ENCODE measurements at regions not wholly inside any gene's neighbourhood (a gene's known extent, or its start where the extent isn't known, plus 50 kb on each side); places are given as distances from the start of the nearest gene placed in this dataset.

- Histone ChIP-seq H3K4me3 (ENCODE audit: low read depth, low read length) (no peak overlapping the region), H3K4me1 (ENCODE audit: control insufficient read depth, insufficient read depth, low read length, poor library complexity, severe bottlenecking) (peaks cover 21% of the 10 kb centered on the region), H3K27ac (ENCODE audit: insufficient read depth, low read length, poor library complexity, severe bottlenecking) (peak overlapping the region; percentile 14), H3K27me3 (ENCODE audit: control insufficient read depth, insufficient read depth, low read length) (no peaks in the 10 kb centered on the region), H3K9me3 (ENCODE audit: control insufficient read depth in 2 of 2, low read length in 2 of 2) (no peaks in the 10 kb centered on the region), H3K36me3 (ENCODE audit: control insufficient read depth, insufficient read depth, low read length) (no peaks in the 10 kb centered on the region)
- Mint-ChIP-seq H3K9me3 (no peaks in the 10 kb centered on the region), H3K4me3 (peak overlapping the region in 3 of 4 donors; percentile 41 to 81 (median 49)), H3K27me3 (peaks cover 19% of the 10 kb centered on the region), H3K4me1 (peaks cover 0 to 29% (median 21%) of the 10 kb centered on the region in 4 donors), H3K36me3 (no peaks in the 10 kb centered on the region), H3K27ac (peak overlapping the region in 2 of 3 donors; percentile 22 to 45)
- ATAC-seq (ENCODE audit: low read depth in 2 of 2) (peak in 1 of 2 donors; percentile 11), DNase-seq (peak in 1 of 3 donors; percentile 24)
Measured at GRCh38 chr9:88312517-88313103, 75.6 kb upstream of the SPIN1 start.

- Mint-ChIP-seq H3K36me3 (no peaks in the 10 kb centered on the region), H3K27me3 (peaks cover 23% of the 10 kb centered on the region), H3K4me1 (peaks cover 0 to 29% (median 21%) of the 10 kb centered on the region in 4 donors), H3K27ac (peak overlapping the region; percentile 22 to 86 (median 45)), H3K9me3 (no peaks in the 10 kb centered on the region), H3K4me3 (peak overlapping the region in 2 of 4 donors; percentile 27 to 49)
- Histone ChIP-seq H3K36me3 (ENCODE audit: control insufficient read depth, insufficient read depth, low read length) (no peaks in the 10 kb centered on the region), H3K4me3 (ENCODE audit: low read depth, low read length) (peak overlapping the region; percentile 32), H3K27me3 (ENCODE audit: control insufficient read depth, insufficient read depth, low read length) (no peaks in the 10 kb centered on the region), H3K4me1 (ENCODE audit: control insufficient read depth, insufficient read depth, low read length, poor library complexity, severe bottlenecking) (peaks cover 21% of the 10 kb centered on the region), H3K9me3 (ENCODE audit: control insufficient read depth in 2 of 2, low read length in 2 of 2) (no peaks in the 10 kb centered on the region), H3K27ac (ENCODE audit: insufficient read depth, low read length, poor library complexity, severe bottlenecking) (peak overlapping the region; percentile 14)
- ATAC-seq (ENCODE audit: low read depth in 2 of 2) (peak; percentile 45 to 53), DNase-seq (peak in 1 of 3 donors; percentile 46)
Measured at GRCh38 chr9:88312045-88312444, 76.2 kb upstream of the SPIN1 start.

DNA sequence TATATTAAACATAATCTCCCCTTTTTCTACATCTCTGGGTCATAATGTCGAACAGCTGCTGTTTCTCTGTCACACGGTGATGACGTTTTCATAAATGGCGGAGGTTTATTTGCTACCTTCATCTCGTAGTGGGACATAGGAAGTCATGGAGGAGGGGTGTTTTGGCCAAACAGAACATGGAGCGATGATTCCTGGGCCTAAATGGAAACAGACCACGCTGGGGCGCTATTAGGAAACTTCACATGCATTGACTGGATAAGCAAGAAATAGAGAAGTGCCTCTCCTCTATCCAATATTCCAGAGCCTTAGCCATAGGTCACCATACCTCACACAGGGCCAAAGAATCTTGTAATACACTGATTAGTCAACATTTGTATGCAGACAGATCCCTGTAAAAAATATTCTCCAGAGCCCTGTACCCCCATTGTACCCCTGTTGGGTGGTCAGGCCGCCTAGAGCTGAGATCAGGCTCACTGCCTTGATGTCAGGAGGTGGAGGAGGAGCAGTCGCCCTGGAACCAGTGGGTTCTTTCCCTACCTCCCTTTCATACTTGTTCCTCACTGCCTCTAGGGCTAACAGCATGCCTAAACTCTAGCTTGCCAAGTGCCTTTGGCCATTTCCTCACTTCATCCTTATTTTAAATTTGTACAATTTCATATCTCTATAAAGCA lies 77.8 kb upstream of the SPIN1 start:
- DNase-seq (no peak), ATAC-seq (ENCODE audit: low read depth in 2 of 2) (no peak)
- Histone ChIP-seq H3K9me3 (ENCODE audit: control insufficient read depth in 2 of 2, low read length in 2 of 2) (no peaks in the 10 kb centered on the region), H3K27me3 (ENCODE audit: control insufficient read depth, insufficient read depth, low read length) (no peaks in the 10 kb centered on the region), H3K36me3 (ENCODE audit: control insufficient read depth, insufficient read depth, low read length) (no peaks in the 10 kb centered on the region), H3K27ac (ENCODE audit: insufficient read depth, low read length, poor library complexity, severe bottlenecking) (no peak overlapping the region), H3K4me1 (ENCODE audit: control insufficient read depth, insufficient read depth, low read length, poor library complexity, severe bottlenecking) (peaks cover 21% of the 10 kb centered on the region), H3K4me3 (ENCODE audit: low read depth, low read length) (no peak overlapping the region)
- H3K9me3 Mint-ChIP-seq: no peaks in the 10 kb centered on the region
- no peaks in the 10 kb centered on the region for H3K36me3 Mint-ChIP-seq
- H3K27ac Mint-ChIP-seq: peak overlapping the region in 1 of 3 donors; percentile 36
- H3K4me1 Mint-ChIP-seq: peaks cover 0 to 29% (median 21%) of the 10 kb centered on the region in 4 donors
- no peak overlapping the region for H3K4me3 Mint-ChIP-seq
- peaks cover 23% of the 10 kb centered on the region for H3K27me3 Mint-ChIP-seq

DNA sequence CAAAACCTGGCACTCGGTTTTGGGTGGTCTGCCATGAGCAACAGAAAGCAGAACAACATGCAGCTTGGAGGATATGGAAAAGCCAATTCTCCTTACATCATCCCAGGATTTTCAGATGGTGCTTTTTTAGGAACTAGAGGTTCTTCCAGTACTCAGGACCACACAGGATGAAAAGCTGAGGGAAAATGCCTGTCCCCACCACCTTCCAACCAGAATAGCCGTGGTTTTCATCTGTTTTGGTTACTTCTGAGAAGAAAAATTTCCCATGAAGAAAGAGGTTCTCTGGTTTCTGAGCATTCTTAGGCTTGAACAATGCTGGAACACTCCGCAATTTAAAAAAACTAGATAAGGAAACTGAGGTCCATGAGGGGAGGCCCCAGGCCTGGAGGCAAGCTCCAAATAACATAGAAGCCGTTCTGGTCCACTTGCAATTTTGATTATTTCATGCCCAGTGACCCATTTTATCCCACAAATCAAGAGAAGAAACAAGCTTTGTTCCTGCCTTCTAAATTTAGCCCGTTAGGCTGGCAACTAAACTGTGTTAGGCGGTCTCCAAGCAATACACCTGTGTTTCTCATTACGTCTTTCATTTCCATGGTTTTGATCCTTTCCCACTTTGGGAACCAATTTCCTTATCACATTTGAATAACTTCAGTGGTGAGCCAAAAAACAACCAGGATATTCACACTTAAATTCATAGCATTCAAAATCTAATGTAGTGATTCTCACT lies 79.2 kb upstream of the SPIN1 start:
- no peak for ATAC-seq (ENCODE audit: low read depth in 2 of 2)
- Histone ChIP-seq H3K4me3 (ENCODE audit: low read depth, low read length) (no peak overlapping the region), H3K9me3 (ENCODE audit: control insufficient read depth in 2 of 2, low read length in 2 of 2) (no peaks in the 10 kb centered on the region), H3K4me1 (ENCODE audit: control insufficient read depth, insufficient read depth, low read length, poor library complexity, severe bottlenecking) (peaks cover 25% of the 10 kb centered on the region), H3K36me3 (ENCODE audit: control insufficient read depth, insufficient read depth, low read length) (no peaks in the 10 kb centered on the region), H3K27ac (ENCODE audit: insufficient read depth, low read length, poor library complexity, severe bottlenecking) (no peak overlapping the region), H3K27me3 (ENCODE audit: control insufficient read depth, insufficient read depth, low read length) (no peaks in the 10 kb centered on the region)
- Mint-ChIP-seq H3K36me3 (no peaks in the 10 kb centered on the region), H3K27me3 (peaks cover 23% of the 10 kb centered on the region), H3K9me3 (no peaks in the 10 kb centered on the region), H3K4me1 (peaks cover 3 to 40% (median 31%) of the 10 kb centered on the region in 4 donors), H3K27ac (no peak overlapping the region), H3K4me3 (no peak overlapping the region)
- DNase-seq: no peak

- Histone ChIP-seq H3K27ac (ENCODE audit: insufficient read depth, low read length, poor library complexity, severe bottlenecking) (no peak overlapping the region), H3K9me3 (ENCODE audit: control insufficient read depth in 2 of 2, low read length in 2 of 2) (no peaks in the 10 kb centered on the region), H3K4me1 (ENCODE audit: control insufficient read depth, insufficient read depth, low read length, poor library complexity, severe bottlenecking) (peaks cover 13% of the 10 kb centered on the region), H3K27me3 (ENCODE audit: control insufficient read depth, insufficient read depth, low read length) (no peaks in the 10 kb centered on the region), H3K36me3 (ENCODE audit: control insufficient read depth, insufficient read depth, low read length) (no peaks in the 10 kb centered on the region), H3K4me3 (ENCODE audit: low read depth, low read length) (no peak overlapping the region)
- Mint-ChIP-seq H3K4me1 (peaks cover 11 to 25% (median 20%) of the 10 kb centered on the region in 4 donors), H3K27me3 (peaks cover 12% of the 10 kb centered on the region), H3K36me3 (no peaks in the 10 kb centered on the region), H3K9me3 (no peaks in the 10 kb centered on the region), H3K4me3 (no peak overlapping the region), H3K27ac (no peak overlapping the region)
- no peak for ATAC-seq (ENCODE audit: low read depth in 2 of 2)
- no peak for DNase-seq
Measured at GRCh38 chr9:88307136-88307535, 81.1 kb upstream of the SPIN1 start.

GRCh38 chr9:88303721-88304451 lies 84.4 kb upstream of the SPIN1 start:
- Histone ChIP-seq H3K4me1 (ENCODE audit: control insufficient read depth, insufficient read depth, low read length, poor library complexity, severe bottlenecking) (peaks cover 8% of the 10 kb centered on the region), H3K27ac (ENCODE audit: insufficient read depth, low read length, poor library complexity, severe bottlenecking) (no peak overlapping the region), H3K36me3 (ENCODE audit: control insufficient read depth, insufficient read depth, low read length) (no peaks in the 10 kb centered on the region), H3K9me3 (ENCODE audit: control insufficient read depth in 2 of 2, low read length in 2 of 2) (no peaks in the 10 kb centered on the region), H3K4me3 (ENCODE audit: low read depth, low read length) (peak overlapping the region; percentile 65), H3K27me3 (ENCODE audit: control insufficient read depth, insufficient read depth, low read length) (no peaks in the 10 kb centered on the region)
- Mint-ChIP-seq H3K27me3 (peaks cover 6% of the 10 kb centered on the region), H3K36me3 (no peaks in the 10 kb centered on the region), H3K27ac (peak overlapping the region in 2 of 3 donors; percentile 5 to 78), H3K4me3 (peak overlapping the region; percentile 31 to 85 (median 78)), H3K9me3 (peaks cover 0 to 1% (median 0%) of the 10 kb centered on the region in 7 donors), H3K4me1 (peaks cover 11 to 18% (median 14%) of the 10 kb centered on the region in 4 donors)
- ATAC-seq (ENCODE audit: low read depth in 2 of 2) (peak; percentile 84 to 87), DNase-seq (peak in 1 of 3 donors; percentile 82)

DNA sequence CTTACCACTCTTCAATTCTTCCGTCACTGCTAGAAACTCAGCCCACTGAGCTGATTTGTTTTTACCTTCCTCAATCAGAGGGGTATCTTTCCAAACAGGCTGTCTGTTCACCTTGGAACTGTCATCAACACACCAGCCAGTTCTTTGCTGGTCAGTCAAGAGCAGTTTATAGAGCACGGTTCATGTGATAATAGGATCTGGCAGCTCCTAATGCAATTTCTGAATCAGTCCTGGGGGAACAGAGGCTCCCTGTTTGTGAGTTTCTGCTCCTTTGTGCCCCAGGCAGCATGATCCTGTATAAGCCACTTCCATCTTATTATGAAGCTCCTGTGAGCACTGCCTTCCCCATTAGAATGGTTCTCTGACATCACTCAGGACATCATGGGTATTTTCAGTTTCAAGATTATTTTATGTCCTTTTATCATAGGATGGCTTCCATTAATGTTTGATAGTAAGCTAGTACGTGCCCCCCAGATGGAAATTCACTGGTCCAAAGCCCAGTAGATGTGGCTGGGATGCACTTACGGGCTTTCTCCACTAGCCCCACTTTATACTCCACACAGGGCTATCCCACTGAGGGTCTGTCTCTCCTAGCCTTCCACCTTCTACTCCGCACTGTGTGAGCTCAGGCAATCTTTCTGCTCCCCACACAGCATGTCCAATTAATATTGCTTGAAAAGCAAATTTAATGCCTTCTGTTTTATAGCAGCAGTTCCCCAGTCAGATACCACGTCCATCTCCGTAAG lies 85.5 kb upstream of the SPIN1 start:
- Histone ChIP-seq H3K27ac (ENCODE audit: insufficient read depth, low read length, poor library complexity, severe bottlenecking) (no peak overlapping the region), H3K9me3 (ENCODE audit: control insufficient read depth in 2 of 2, low read length in 2 of 2) (no peaks in the 10 kb centered on the region), H3K27me3 (ENCODE audit: control insufficient read depth, insufficient read depth, low read length) (no peaks in the 10 kb centered on the region), H3K4me1 (ENCODE audit: control insufficient read depth, insufficient read depth, low read length, poor library complexity, severe bottlenecking) (peaks cover 8% of the 10 kb centered on the region), H3K36me3 (ENCODE audit: control insufficient read depth, insufficient read depth, low read length) (no peaks in the 10 kb centered on the region), H3K4me3 (ENCODE audit: low read depth, low read length) (no peak overlapping the region)
- ATAC-seq (ENCODE audit: low read depth in 2 of 2) (no peak), DNase-seq (no peak)
- Mint-ChIP-seq H3K4me3 (no peak overlapping the region), H3K9me3 (peaks cover 0 to 1% (median 0%) of the 10 kb centered on the region in 7 donors), H3K36me3 (no peaks in the 10 kb centered on the region), H3K27ac (peak overlapping the region in 2 of 3 donors; percentile 27 to 54), H3K27me3 (peaks cover 5% of the 10 kb centered on the region), H3K4me1 (peaks cover 11 to 18% (median 14%) of the 10 kb centered on the region in 4 donors)

Measured in CD4-positive, CD25-positive, alpha-beta regulatory T cell (primary cell).